ENCODE measurements at regions not wholly inside any gene's neighbourhood (a gene's known extent, or its start where the extent isn't known, plus 50 kb on each side); places are given as distances from the start of the nearest gene placed in this dataset.
A peak's percentile ranks its signal among the peaks of the same experiment; 100 is the strongest.

- H3K9me1 ChIP-seq (ENCODE audit: control insufficient read depth, insufficient read depth, low read length): no peaks in the 10 kb centered on the region
- H3K9ac ChIP-seq (ENCODE audit: insufficient read depth in 1 of 2, low read depth in 2 of 2, low read length in 2 of 2): no peak overlapping the region
- ChIA-PET POLR2A (interaction anchor here (0.7 kb wide), 1 partner anchor 9 kb away, joined by 5 read pairs; no protein-coding TSS in a partner anchor), CTCF (ENCODE audit: low intra/inter-chr PET ratio) (no interaction called here)
- H3K36me3 ChIP-seq (ENCODE audit: control insufficient read depth, insufficient read depth, low read length): no peaks in the 10 kb centered on the region
- intact Hi-C loops (cut with micrococcal nuclease): loop anchor here (5.0 kb wide), 1 partner anchor 89 kb away; no protein-coding TSS in a partner anchor
- peak; percentile 46; the same call in 1 of the 2 replicates for TF ChIP-seq CEBPB (tag; IDR thresholded peaks at IDR 0.05)
- TF ChIP-seq NCOA2 (IDR thresholded peaks at IDR 0.05; ENCODE audit: partially characterized antibody in 2 of 2): no peak
- 48% methylated on average over 2 of the region's 2 CpGs for WGBS (ENCODE audit: insufficient coverage, low coverage, missing lambda C conversion rate)
- FAIRE-seq: no peak
- ATAC-seq: no peak
- BruUV-seq (replicated peaks): no TSS peak
- H3K4me1 ChIP-seq (replicated peaks in 1 of 2; ENCODE audit: control insufficient read depth in 2 of 2, insufficient read depth in 2 of 2, low read length in 2 of 2): peaks cover 11 to 34% of the 10 kb centered on the region in 2 experiments; a peak in 3 of 5 replicates
- H3K27ac ChIP-seq (ENCODE audit: extremely low read depth, low read depth, low read length): no peak overlapping the region
- no peaks in the 10 kb centered on the region for H3K9me3 ChIP-seq (replicated peaks; ENCODE audit: control insufficient read depth, insufficient read depth, low read depth, low read length)
- H3K79me2 ChIP-seq (ENCODE audit: control insufficient read depth, insufficient read depth, low read length): no peaks in the 10 kb centered on the region
- H3K4me2 ChIP-seq (ENCODE audit: insufficient read depth, low read length): no peak overlapping the region
- in situ Hi-C loops (cut with MboI): no loop called here
- H4K20me1 ChIP-seq (replicated peaks; ENCODE audit: control insufficient read depth, insufficient read depth, low read length): no peaks in the 10 kb centered on the region
- DNase-seq (ENCODE audit: extremely low read depth in 1 of 4, low spot score in 3 of 4): no peak
- H3K4me3 ChIP-seq: no peak overlapping the region
- no peaks in the 10 kb centered on the region for H3K27me3 ChIP-seq (ENCODE audit: control insufficient read depth in 2 of 2, insufficient read depth in 2 of 2, low read length in 2 of 2)
- H2AFZ ChIP-seq (ENCODE audit: low read depth, low read length): no peak overlapping the region
Measured at GRCh38 chr4:183026701-183027100, 72.4 kb upstream of the WWC2 start.

- Histone ChIP-seq H2AFZ (ENCODE audit: low read depth, low read length) (no peak overlapping the region), H3K27me3 (ENCODE audit: control insufficient read depth in 2 of 2, insufficient read depth in 2 of 2, low read length in 2 of 2) (no peaks in the 10 kb centered on the region), H4K20me1 (replicated peaks; ENCODE audit: control insufficient read depth, insufficient read depth, low read length) (no peaks in the 10 kb centered on the region), H3K4me2 (ENCODE audit: insufficient read depth, low read length) (no peak overlapping the region), H3K9me1 (ENCODE audit: control insufficient read depth, insufficient read depth, low read length) (no peaks in the 10 kb centered on the region), H3K9me3 (replicated peaks; ENCODE audit: control insufficient read depth, insufficient read depth, low read depth, low read length) (no peaks in the 10 kb centered on the region), H3K9ac (ENCODE audit: insufficient read depth in 1 of 2, low read depth in 2 of 2, low read length in 2 of 2) (no peak overlapping the region), H3K36me3 (ENCODE audit: control insufficient read depth, insufficient read depth, low read length) (no peaks in the 10 kb centered on the region), H3K4me1 (replicated peaks in 1 of 2; ENCODE audit: control insufficient read depth in 2 of 2, insufficient read depth in 2 of 2, low read length in 2 of 2) (peaks cover 3 to 5% of the 10 kb centered on the region in 2 experiments; a peak in 3 of 5 replicates), H3K4me3 (no peak overlapping the region), H3K79me2 (ENCODE audit: control insufficient read depth, insufficient read depth, low read length) (no peaks in the 10 kb centered on the region), H3K27ac (ENCODE audit: extremely low read depth, low read depth, low read length) (no peak overlapping the region)
- no TSS peak for BruUV-seq (replicated peaks)
- CTCF ChIA-PET (ENCODE audit: low intra/inter-chr PET ratio): no interaction called here
- FAIRE-seq: no peak
- 52% methylated on average over 8 of the region's 8 CpGs for WGBS (ENCODE audit: insufficient coverage, low coverage, missing lambda C conversion rate)
- intact Hi-C loops (cut with micrococcal nuclease) (no loop called here), in situ Hi-C loops (cut with MboI) (no loop called here)
- no peak for DNase-seq (ENCODE audit: extremely low read depth in 1 of 4, low spot score in 3 of 4)
- ATAC-seq: no peak
- TF ChIP-seq MECOM (CRISPR knock-in tag; IDR thresholded peaks at IDR 0.05) (no peak), STAT5A (IDR thresholded peaks at IDR 0.05; ENCODE audit: borderline replicate concordance, low read length) (no peak)
- POLR2A ChIA-PET: interaction anchor here (0.6 kb wide), 1 partner anchor 589 kb away, joined by 5 read pairs; no protein-coding TSS in a partner anchor
Measured at GRCh38 chr4:183022617-183023016, 76.4 kb upstream of the WWC2 start.

Measured in K562 (cell line).